Embryonic facial prominence (tissue), 1 donor: ENCODE measurements at regions not wholly inside any gene's neighbourhood (a gene's known extent, or its start where the extent isn't known, plus 50 kb on each side); places are given as distances from the start of the nearest gene placed in this dataset.

Experiments used
- DNase-seq: peaks from one replicate; pipeline ENCODE4 v3.0.0-alpha.2; 2016; ENCODE audit errors: extremely low spot score

DNA sequence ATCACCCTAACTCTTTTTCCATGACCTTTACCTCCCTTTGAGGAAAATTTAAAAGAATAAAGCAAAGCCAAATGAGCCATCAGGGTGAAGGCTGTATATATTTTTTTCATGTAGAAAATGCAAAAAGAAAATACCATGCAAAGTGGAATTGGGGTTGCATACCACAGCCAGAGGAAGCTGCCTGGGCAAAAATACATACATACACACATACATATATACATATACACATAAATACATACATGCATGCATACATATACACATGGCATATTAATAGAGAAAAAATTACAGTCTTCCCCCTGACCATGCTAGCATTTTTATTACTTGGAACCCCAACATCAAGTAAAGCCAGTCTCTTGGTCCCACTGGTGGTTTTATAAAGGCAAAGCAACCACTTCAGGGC, 63.7 kb upstream of the TMCO5A start:
- DNase-seq = no peak

DNA sequence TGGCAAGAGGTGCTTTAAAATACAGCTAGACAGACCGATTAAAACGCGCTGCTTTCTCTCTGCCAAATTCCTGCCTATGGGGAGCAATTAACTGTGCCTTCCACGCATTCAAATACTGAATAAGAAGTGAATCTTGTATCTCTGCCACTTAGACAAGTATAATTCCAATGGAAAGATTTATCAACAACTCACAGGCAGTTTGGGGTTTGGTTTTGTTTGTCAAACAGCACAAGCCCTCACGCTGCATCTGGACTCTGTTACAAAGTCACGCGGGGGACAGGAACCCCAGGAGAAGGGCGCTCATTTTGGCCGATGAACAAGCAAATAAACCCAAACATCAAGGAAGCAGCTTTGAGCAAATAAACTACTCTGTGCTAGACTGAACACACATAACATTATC, 61.8 kb upstream of the TMCO5A start:
- no peak for DNase-seq

DNA sequence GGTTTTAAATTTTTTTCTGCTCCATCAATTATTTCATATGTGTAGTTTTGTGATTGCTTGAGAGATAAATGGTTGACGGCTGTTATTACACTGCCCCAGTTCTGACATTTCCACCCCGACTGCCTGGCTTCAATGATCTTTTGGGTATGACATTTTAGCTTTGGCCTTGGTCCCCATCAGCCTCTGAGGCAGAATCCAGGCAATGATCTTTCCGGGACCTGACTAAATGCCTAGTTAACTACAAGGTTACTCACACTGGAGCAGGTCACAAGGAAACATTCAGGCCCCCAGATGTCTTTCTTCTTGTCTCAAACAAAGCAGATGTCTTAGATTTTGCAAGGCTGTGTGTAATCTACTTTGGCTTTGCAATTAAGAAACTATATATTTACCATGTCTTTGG, 61.1 kb upstream of the TMCO5A start:
- no peak for DNase-seq

DNA sequence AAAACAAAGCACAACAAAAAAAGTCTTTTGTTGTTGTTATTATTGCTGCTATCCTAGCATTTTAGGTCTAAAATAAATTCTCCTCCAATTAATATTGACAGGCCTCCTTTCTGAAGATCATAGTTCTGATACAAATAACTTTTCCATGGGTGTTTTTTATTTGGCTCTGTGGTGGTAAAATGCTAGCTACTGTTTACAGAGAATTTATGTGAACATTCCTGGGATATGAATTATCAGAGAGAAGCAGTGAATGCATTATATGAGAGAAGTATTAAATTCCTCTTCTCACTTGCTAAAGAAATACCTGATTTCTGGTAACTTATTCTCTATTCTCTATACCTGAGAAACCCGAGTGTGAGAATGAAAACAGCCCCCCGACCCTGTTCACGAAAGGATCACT, 57.5 kb upstream of the TMCO5A start:
- no peak for DNase-seq

DNA sequence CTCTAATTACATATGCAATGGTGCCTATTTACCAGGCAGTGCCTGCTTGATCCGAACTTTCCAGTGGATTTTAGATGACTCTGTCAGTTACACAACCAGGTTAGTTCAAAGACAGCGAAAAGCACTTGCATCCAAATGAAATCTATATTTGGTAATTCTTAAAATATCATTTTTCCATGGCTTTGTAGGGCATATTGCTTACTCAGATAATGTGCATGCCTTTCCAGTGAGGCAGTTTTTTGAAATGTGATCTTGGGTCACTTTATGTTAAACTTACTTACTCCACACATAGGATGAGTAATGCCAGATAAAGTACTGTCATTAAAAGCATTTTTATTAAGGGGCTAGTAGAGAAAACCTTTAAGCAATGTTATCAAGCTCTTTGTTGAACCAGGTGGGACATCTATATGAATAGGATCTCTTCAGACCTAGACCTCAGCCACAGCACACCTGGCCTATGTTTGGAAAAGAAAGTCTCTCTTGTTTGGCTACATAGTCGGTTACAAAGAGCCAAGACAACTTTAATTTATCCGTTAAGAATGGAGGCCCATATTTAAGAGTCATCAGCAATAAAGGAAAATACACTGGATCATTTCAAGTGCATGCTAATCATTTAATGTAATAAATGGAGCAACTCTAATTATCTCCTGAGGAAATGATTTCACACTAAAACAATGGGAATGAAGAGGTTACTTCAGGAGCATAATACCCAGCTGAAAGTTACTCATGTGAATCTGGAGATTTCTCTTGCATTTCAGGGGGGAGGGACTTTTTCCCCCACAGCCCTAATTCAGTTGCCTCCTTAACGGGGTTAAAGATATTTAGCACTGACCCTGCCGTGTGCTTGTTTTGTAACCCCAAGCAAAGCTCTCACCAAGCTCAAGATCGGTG, 56.3 kb upstream of the TMCO5A start:
- no peak for DNase-seq

DNA sequence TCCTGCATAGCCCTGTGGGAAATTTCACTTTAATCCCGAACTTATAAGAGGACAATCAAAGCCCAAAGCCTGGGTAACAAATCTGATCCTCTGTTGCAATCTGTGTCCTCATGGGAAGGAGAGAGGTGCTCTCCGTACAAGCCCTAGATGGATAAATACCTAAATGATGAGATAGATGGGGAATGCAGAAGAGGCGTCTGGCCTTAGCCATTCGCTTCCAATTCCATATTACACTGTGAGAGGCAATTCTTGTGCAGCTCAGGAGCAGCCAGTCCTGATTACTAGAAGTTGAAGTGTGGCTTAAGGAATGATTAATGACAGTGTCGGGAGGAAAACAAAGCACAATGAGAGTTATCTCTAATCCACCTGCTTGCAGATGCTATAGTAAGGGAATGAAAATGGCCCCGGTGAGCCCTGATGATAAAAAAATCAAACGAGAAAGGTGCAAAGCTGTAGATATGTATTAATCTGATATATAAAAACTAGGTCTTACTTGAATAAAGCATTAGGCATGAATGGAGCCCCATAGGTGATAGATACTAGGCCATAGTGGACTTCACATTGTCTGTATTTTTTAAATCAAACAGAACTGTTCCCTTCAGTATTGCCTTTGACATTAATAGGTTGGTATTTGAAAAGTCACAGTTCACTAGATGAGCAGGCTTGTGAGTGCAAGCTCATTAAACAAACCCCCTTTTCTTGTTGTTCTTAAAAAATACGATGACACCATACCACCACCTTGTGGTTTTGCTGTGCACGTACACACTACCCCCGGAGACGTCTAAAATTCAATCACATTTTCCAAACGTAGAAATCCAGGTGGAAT, 54.2 kb upstream of the TMCO5A start:
- peak; percentile 34 for DNase-seq

DNA sequence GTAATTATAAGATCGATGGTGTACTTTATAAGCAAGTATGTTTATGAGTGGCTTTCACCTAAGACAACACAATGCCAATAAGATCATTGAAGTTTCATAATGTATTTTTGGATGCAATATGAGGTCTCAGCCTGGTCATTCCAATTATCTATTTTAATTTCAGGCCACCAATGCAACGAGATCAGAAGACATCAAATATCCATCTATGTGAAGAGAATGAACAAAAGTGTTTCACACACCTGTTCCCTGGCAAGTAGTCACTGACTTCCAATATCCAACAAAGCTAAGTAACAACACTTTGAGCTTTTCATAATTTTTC, 53.6 kb upstream of the TMCO5A start:
- DNase-seq = no peak

- DNase-seq = no peak
These were observed 53.0 kb upstream of the TMCO5A start for GRCh38 chr15:37881237-37882013.

DNA sequence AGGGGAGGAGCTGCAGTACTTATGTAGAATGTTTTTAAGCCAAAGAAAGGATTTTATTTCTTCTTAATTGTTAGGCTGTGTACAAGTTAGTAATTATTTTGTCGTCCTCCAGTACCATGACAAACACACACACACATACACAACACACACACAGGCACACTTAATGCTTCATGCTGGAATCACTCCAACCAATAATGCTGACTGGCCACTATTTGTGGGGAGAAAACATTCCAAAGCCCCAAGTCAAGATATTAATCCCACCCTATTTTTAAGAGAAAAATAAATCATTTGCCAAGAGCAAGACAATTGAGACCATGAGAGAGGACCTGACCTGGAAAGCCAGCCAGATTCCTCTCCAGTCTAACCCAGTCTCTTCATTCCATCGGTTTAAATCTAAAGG, 51.8 kb upstream of the TMCO5A start:
- no peak for DNase-seq
